K562 (cell line): ENCODE measurements at regions not wholly inside any gene's neighbourhood (a gene's known extent, or its start where the extent isn't known, plus 50 kb on each side); places are given as distances from the start of the nearest gene placed in this dataset.

ENCODE experiments used
- CHD2 ChIP-seq: IDR thresholded peaks from 2 replicates; pipeline ENCODE4 v1.6.1; 2011; ENCODE audit warnings: low read depth, low read length
- KDM2B ChIP-seq: fragments of 250-450 bp; sonication (Bioruptor Pico); IDR thresholded peaks from 2 replicates; pipeline ENCODE4 v1.8.0; 2021; ENCODE audit warnings: mild to moderate bottlenecking, moderate library complexity
- MAX ChIP-seq: sonication (generic); formaldehyde crosslinking; IDR thresholded peaks from 2 replicates; pipeline ENCODE4 v1.9.0; 2022; ENCODE audit warnings: mild to moderate bottlenecking, missing genetic modification reagents
- NR1H2 ChIP-seq: sonication (generic); formaldehyde crosslinking; IDR thresholded peaks from 2 replicates; pipeline ENCODE4 v1.4.0; 2020; ENCODE audit warnings: mild to moderate bottlenecking, missing genetic modification reagents
- TSHZ1 ChIP-seq: fragments of 250-450 bp; sonication (Bioruptor Pico); IDR thresholded peaks from 2 replicates; pipeline ENCODE4 v1.4.0; 2020; ENCODE audit warnings: mild to moderate bottlenecking, moderate library complexity
- UBTF ChIP-seq, 2 experiments: IDR thresholded peaks; 2 replicates each; pipeline ENCODE4 v1.6.1; 2012; ENCODE audit warnings: improper control_type of control experiment in 2 of 2, low read depth in 2 of 2, low read length in 2 of 2, borderline replicate concordance in 1 of 2
- ZFP1 ChIP-seq: fragments of 450-650 bp; formaldehyde crosslinking; IDR thresholded peaks from 2 replicates; pipeline ENCODE4 v1.4.0; 2020; ENCODE audit warnings: mild to moderate bottlenecking, mixed read lengths
- ZNF764 ChIP-seq: fragments of 250-450 bp; sonication (Bioruptor Pico); IDR thresholded peaks from 2 replicates; pipeline ENCODE4 v1.4.0; 2020; ENCODE audit warnings: low read depth, mild to moderate bottlenecking, moderate library complexity

GRCh38 chr20:5481872-5482271 is 128.9 kb downstream of the GPCPD1 start (continued):
- TF ChIP-seq TSHZ1, result no peak
- TF ChIP-seq MAX (CRISPR knock-in tag), result no peak
- TF ChIP-seq NR1H2 (CRISPR knock-in tag), result no peak
- no peak for TF ChIP-seq ZFP1 (CRISPR knock-in tag)
- TF ChIP-seq KDM2B (CRISPR knock-in tag), result no peak
- TF ChIP-seq CHD2, result no peak
- no peak for TF ChIP-seq ZNF764 (CRISPR knock-in tag)
- no peak for TF ChIP-seq UBTF (IDR thresholded peaks at IDR 0.05; ENCODE audit: borderline replicate concordance in 1 of 2, low read depth in 2 of 2, low read length in 2 of 2)
- TF ChIP-seq, all 486 proteins: peak for 0
